ENCODE measurements at regions not wholly inside any gene's neighbourhood (a gene's known extent, or its start where the extent isn't known, plus 50 kb on each side); places are given as distances from the start of the nearest gene placed in this dataset.

DNA sequence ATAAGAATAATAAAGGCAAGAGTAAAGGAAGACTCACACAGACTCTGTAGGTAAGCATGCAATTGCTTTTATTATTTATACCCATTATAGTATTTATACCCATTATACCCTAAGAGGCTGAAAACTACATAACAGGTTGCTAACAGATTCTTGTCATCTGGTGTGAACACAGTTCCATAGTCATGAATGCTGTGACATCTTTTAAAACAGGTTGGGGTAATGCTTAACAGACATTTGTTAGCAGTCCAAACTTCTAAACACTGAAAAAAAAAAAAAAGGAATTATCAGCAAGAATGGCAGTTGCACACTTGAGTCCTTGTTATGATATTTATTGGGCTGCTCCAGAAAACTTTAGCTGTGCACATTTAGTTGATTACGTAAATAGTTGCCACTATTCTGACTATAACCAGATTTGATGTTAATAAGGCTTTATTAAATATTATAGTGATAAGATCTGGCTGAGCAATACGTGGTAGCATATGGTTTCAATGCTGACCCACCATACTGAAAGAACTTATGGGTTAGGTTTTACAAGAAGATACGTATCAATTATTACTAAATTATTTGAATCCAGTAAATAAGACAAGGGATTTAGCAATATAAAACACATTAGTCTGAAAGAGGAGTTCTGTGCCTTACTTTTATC lies 888.8 kb downstream of the LRRTM4 start:
- Histone ChIP-seq H3K4me3 (ENCODE audit: low read depth, low read length) (no peak overlapping the region), H3K27me3 (ENCODE audit: control insufficient read depth, insufficient read depth, low read length) (no peaks in the 10 kb centered on the region), H3K36me3 (ENCODE audit: control insufficient read depth, insufficient read depth, low read length) (no peaks in the 10 kb centered on the region)
- no peak for DNase-seq (ENCODE audit: low read depth)
- CTCF ChIA-PET, result no interaction called here
- TF ChIP-seq, protein P1, sequence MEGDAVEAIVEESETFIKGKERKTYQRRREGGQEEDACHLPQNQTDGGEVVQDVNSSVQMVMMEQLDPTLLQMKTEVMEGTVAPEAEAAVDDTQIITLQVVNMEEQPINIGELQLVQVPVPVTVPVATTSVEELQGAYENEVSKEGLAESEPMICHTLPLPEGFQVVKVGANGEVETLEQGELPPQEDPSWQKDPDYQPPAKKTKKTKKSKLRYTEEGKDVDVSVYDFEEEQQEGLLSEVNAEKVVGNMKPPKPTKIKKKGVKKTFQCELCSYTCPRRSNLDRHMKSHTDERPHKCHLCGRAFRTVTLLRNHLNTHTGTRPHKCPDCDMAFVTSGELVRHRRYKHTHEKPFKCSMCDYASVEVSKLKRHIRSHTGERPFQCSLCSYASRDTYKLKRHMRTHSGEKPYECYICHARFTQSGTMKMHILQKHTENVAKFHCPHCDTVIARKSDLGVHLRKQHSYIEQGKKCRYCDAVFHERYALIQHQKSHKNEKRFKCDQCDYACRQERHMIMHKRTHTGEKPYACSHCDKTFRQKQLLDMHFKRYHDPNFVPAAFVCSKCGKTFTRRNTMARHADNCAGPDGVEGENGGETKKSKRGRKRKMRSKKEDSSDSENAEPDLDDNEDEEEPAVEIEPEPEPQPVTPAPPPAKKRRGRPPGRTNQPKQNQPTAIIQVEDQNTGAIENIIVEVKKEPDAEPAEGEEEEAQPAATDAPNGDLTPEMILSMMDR (IDR thresholded peaks at IDR 0.05; ENCODE audit: insufficient read depth, low read depth, low read length), result no peak
- POLR2A ChIA-PET, result no interaction called here

DNA sequence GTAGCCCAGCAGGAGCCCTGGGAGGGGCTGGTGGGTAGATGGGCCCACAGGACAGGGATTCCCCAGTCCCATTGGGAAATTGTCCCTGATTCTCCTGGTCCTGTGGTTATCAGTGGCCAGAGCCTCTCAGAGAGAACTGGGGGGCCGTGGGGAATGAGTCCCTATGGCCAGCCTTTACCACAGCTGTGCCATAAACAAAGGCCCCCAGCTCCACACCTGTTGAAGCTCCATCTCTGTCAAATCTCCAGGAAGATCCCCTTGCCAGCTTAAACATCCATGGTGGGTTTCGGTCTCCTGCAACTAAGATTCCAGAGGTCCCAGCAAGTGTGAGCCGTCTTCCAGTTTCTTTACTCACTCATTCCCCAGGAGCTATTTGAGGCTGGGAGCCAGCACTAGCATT lies 897.1 kb downstream of the LRRTM4 start:
- CTCF ChIA-PET, result no interaction called here
- TF ChIP-seq, protein P1 (IDR thresholded peaks at IDR 0.05; ENCODE audit: insufficient read depth, low read depth, low read length), result no peak
- POLR2A ChIA-PET, result no interaction called here
- Histone ChIP-seq H3K36me3 (ENCODE audit: control insufficient read depth, insufficient read depth, low read length) (no peaks in the 10 kb centered on the region), H3K4me3 (ENCODE audit: low read depth, low read length) (no peak overlapping the region), H3K27me3 (ENCODE audit: control insufficient read depth, insufficient read depth, low read length) (no peaks in the 10 kb centered on the region)
- DNase-seq (ENCODE audit: low read depth), result no peak

DNA sequence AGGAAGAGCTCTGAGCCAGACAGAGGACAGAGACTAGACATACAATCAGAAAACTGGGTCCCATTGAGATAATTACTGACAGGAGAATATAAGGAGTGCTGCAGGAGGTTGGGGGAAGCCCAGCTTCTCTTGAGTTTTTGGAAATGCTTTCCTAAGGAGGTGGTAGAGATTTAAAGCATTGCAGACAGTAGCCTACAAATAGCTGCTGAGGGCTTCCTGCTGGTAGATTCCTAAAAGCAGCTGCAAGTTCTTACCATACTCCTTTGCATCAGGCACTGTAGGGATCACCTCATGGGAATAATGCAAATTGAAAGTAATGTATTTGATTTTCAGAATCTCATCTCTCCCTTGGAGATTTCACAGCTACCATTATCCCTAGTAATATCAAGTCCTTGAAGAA lies 902.6 kb upstream of the GCFC2 start:
- Histone ChIP-seq H3K36me3 (ENCODE audit: control insufficient read depth, insufficient read depth, low read length) (no peaks in the 10 kb centered on the region), H3K27me3 (ENCODE audit: control insufficient read depth, insufficient read depth, low read length) (no peaks in the 10 kb centered on the region), H3K4me3 (ENCODE audit: low read depth, low read length) (no peak overlapping the region)
- TF ChIP-seq, protein P1 (IDR thresholded peaks at IDR 0.05; ENCODE audit: insufficient read depth, low read depth, low read length), result no peak
- ChIA-PET POLR2A (no interaction called here), CTCF (no interaction called here)
- no peak for DNase-seq (ENCODE audit: low read depth)

DNA sequence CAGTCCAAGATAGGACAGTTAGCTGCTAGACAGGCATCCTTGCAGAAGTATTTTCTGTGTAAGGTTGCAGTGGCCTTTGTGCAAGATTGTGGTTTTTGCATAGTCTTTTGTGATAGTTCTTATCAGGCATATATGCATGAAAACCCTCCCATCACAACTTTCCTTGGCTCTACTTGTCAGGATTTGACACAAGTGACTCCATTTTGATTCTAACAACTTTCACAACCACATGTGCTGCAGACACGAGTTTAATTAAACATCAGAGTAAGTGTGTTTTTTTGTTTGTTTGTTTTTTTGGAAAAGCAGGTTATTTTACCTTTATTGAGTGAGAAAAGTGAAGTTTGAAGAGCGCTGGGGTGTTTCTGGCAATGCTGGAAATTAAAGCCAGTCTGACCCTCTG lies 902.0 kb upstream of the GCFC2 start:
- no peaks in the 10 kb centered on the region for H3K27me3 ChIP-seq (ENCODE audit: control insufficient read depth, insufficient read depth, low read length)
- POLR2A ChIA-PET, result no interaction called here
- CTCF ChIA-PET, result no interaction called here
- no peaks in the 10 kb centered on the region for H3K36me3 ChIP-seq (ENCODE audit: control insufficient read depth, insufficient read depth, low read length)
- no peak for DNase-seq (ENCODE audit: low read depth)
- TF ChIP-seq, protein P1 (IDR thresholded peaks at IDR 0.05; ENCODE audit: insufficient read depth, low read depth, low read length), result no peak
- no peak overlapping the region for H3K4me3 ChIP-seq (ENCODE audit: low read depth, low read length)

DNA sequence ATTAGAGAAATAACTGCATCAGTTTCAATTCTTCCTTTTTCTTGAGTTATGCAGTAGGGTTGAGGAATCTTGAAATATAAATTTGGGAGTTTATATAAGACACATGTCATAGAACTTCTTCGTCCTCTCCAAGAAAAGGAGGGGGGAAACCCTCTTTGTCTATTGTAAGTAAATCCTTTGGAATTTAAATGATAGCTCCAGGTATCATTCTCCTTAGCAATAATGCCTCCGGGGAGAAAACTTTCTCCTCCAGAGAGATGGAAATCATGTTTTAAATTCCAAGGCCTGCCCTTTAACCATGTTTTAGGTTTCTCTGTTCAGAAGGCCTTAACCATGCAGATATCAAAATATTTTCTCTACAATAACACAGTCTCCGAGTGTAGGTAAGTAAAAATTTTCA lies 899.7 kb upstream of the GCFC2 start:
- ChIA-PET CTCF (no interaction called here), POLR2A (no interaction called here)
- TF ChIP-seq, protein P1 (IDR thresholded peaks at IDR 0.05; ENCODE audit: insufficient read depth, low read depth, low read length), result no peak
- H3K36me3 ChIP-seq (ENCODE audit: control insufficient read depth, insufficient read depth, low read length), result no peaks in the 10 kb centered on the region
- no peak for DNase-seq (ENCODE audit: low read depth)
- no peak overlapping the region for H3K4me3 ChIP-seq (ENCODE audit: low read depth, low read length)
- H3K27me3 ChIP-seq (ENCODE audit: control insufficient read depth, insufficient read depth, low read length), result no peaks in the 10 kb centered on the region

All from BJ (cell line).